Testis (tissue), 2 donors: ENCODE measurements at regions not wholly inside any gene's neighbourhood (a gene's known extent, or its start where the extent isn't known, plus 50 kb on each side); places are given as distances from the start of the nearest gene placed in this dataset.

ENCODE experiments used
- POLR2A ChIP-seq: fragments of 450-650 bp; IDR thresholded peaks from one replicate; pipeline ENCODE4 v1.6.1; 2017; ENCODE audit warnings: antibody characterized with exemption, mild to moderate bottlenecking, moderate library complexity
- TF ChIP-seq, protein P1 (sequence below), 3 experiments: fragments of 450-650 bp in 2 of 3; fragments of 200-600 bp in 1 of 3; sonication (generic) in 1 of 3; IDR thresholded peaks; one replicate each; pipeline ENCODE4 v1.5.1; 2016 to 2019; ENCODE audit warnings: antibody characterized with exemption in 3 of 3, mild to moderate bottlenecking in 2 of 3, moderate library complexity in 1 of 3

DNA sequence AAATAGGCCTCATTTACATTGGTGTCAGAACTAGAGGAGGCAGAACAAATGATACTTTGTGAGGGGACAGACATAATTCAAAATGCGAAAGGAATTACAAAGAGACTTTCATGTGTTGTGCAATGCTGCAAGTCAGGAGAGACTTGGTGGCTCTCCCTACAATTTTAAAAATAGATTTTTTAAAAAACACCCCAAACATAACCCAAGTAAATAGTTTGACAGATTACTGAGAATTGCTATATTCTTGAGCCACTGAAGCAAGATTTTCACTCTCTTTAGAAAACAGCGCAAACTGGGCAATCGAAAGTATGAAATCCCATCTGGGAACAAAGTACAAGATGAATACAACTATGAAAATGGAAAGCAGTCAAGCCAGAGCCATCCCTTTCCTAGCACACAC lies 126.3 kb upstream of the NPY start:
- TF ChIP-seq, protein P1, sequence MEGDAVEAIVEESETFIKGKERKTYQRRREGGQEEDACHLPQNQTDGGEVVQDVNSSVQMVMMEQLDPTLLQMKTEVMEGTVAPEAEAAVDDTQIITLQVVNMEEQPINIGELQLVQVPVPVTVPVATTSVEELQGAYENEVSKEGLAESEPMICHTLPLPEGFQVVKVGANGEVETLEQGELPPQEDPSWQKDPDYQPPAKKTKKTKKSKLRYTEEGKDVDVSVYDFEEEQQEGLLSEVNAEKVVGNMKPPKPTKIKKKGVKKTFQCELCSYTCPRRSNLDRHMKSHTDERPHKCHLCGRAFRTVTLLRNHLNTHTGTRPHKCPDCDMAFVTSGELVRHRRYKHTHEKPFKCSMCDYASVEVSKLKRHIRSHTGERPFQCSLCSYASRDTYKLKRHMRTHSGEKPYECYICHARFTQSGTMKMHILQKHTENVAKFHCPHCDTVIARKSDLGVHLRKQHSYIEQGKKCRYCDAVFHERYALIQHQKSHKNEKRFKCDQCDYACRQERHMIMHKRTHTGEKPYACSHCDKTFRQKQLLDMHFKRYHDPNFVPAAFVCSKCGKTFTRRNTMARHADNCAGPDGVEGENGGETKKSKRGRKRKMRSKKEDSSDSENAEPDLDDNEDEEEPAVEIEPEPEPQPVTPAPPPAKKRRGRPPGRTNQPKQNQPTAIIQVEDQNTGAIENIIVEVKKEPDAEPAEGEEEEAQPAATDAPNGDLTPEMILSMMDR (IDR thresholded peaks at IDR 0.05), result no peak
- TF ChIP-seq POLR2A, result no peak
